Osteoblast (primary cell): ENCODE measurements at regions not wholly inside any gene's neighbourhood (a gene's known extent, or its start where the extent isn't known, plus 50 kb on each side); places are given as distances from the start of the nearest gene placed in this dataset.

ENCODE experiments used
- DNase-seq: peaks from one replicate; pipeline ENCODE4 v3.0.0; 2011; ENCODE audit warnings: low spot score, mixed read lengths; ENCODE audit not compliant: insufficient read length; ENCODE audit errors: missing footprints
- H2AFZ ChIP-seq: 2 replicates; pipeline ENCODE4 v1.6.0; 2011; ENCODE audit warnings: mild to moderate bottlenecking, low read length
- H3K27ac ChIP-seq: 2 replicates; pipeline ENCODE4 v1.5.1; 2011; ENCODE audit warnings: mild to moderate bottlenecking, low read depth, low read length, moderate library complexity
- H3K27me3 ChIP-seq: 2 replicates; pipeline ENCODE4 v1.6.0; 2012; ENCODE audit warnings: mild to moderate bottlenecking, control low read depth, inconsistent platforms, low read length, moderate library complexity; ENCODE audit not compliant: insufficient read depth
- H3K36me3 ChIP-seq: 2 replicates; pipeline ENCODE4 v1.5.1; 2011; ENCODE audit warnings: mild to moderate bottlenecking, low read length, control low read depth, moderate library complexity; ENCODE audit not compliant: insufficient read depth
- H3K4me1 ChIP-seq: 2 replicates; pipeline ENCODE4 v1.5.1; 2011; ENCODE audit warnings: mild to moderate bottlenecking, low read length, control low read depth, moderate library complexity; ENCODE audit not compliant: insufficient read depth
- H3K4me2 ChIP-seq: 2 replicates; pipeline ENCODE4 v1.6.0; 2011; ENCODE audit warnings: mild to moderate bottlenecking, low read length; ENCODE audit not compliant: insufficient read depth
- H3K4me3 ChIP-seq: fragments of 200-600 bp; sonication (generic); 3 replicates; pipeline ENCODE4 v1.5.1; 2012; ENCODE audit warnings: mild to moderate bottlenecking, low read length, inconsistent platforms; ENCODE audit not compliant: insufficient read depth
- H3K79me2 ChIP-seq: 2 replicates; pipeline ENCODE4 v1.6.0; 2012; ENCODE audit warnings: mild to moderate bottlenecking, low read length, control low read depth, inconsistent platforms; ENCODE audit not compliant: insufficient read depth
- H3K9me3 ChIP-seq: 2 replicates; pipeline ENCODE4 v1.5.1; 2011; ENCODE audit warnings: low read depth, low read length, control low read depth
- H4K20me1 ChIP-seq: 2 replicates; pipeline ENCODE4 v1.6.0; 2012; ENCODE audit warnings: mild to moderate bottlenecking, low read length, control low read depth; ENCODE audit not compliant: insufficient read depth
- CTCF ChIP-seq: IDR thresholded peaks from 2 replicates; pipeline ENCODE4 v1.5.1; 2011; ENCODE audit warnings: mild to moderate bottlenecking, low read depth, low read length, moderate library complexity; ENCODE audit errors: extremely low read depth

GRCh38 chr2:33925311-33925710 lies 326.2 kb upstream of the FAM98A start:
- H3K79me2 ChIP-seq = no peaks in the 10 kb centered on the region
- no peaks in the 10 kb centered on the region for H3K27me3 ChIP-seq
- no peak for DNase-seq
- H3K4me3 ChIP-seq = no peak overlapping the region
- no peak overlapping the region for H2AFZ ChIP-seq
- H4K20me1 ChIP-seq = no peaks in the 10 kb centered on the region
- TF ChIP-seq CTCF = no peak
- H3K27ac ChIP-seq = no peak overlapping the region
- no peaks in the 10 kb centered on the region for H3K4me1 ChIP-seq
- no peak overlapping the region for H3K4me2 ChIP-seq
- no peaks in the 10 kb centered on the region for H3K9me3 ChIP-seq
- H3K36me3 ChIP-seq = no peaks in the 10 kb centered on the region

- Histone ChIP-seq H3K9me3 (no peaks in the 10 kb centered on the region), H3K4me2 (no peak overlapping the region), H2AFZ (no peak overlapping the region), H3K27me3 (no peaks in the 10 kb centered on the region), H3K79me2 (no peaks in the 10 kb centered on the region), H4K20me1 (no peaks in the 10 kb centered on the region), H3K27ac (no peak overlapping the region), H3K4me3 (no peak overlapping the region), H3K4me1 (no peaks in the 10 kb centered on the region), H3K36me3 (no peaks in the 10 kb centered on the region)
- no peak for TF ChIP-seq CTCF
- no peak for DNase-seq
Observed at GRCh38 chr2:33924586-33925169, 325.6 kb upstream of the FAM98A start.

GRCh38 chr2:33917252-33917651 lies 318.2 kb upstream of the FAM98A start:
- no peaks in the 10 kb centered on the region for H3K36me3 ChIP-seq
- DNase-seq = no peak
- no peak overlapping the region for H3K4me2 ChIP-seq
- H2AFZ ChIP-seq = no peak overlapping the region
- H4K20me1 ChIP-seq = no peaks in the 10 kb centered on the region
- no peaks in the 10 kb centered on the region for H3K4me1 ChIP-seq
- H3K79me2 ChIP-seq = no peaks in the 10 kb centered on the region
- H3K9me3 ChIP-seq = no peaks in the 10 kb centered on the region
- H3K27me3 ChIP-seq = no peaks in the 10 kb centered on the region
- no peak for TF ChIP-seq CTCF
- no peak overlapping the region for H3K4me3 ChIP-seq
- H3K27ac ChIP-seq = no peak overlapping the region

GRCh38 chr2:33913071-33913616 lies 314.0 kb upstream of the FAM98A start:
- Histone ChIP-seq H3K79me2 (no peaks in the 10 kb centered on the region), H3K4me1 (no peaks in the 10 kb centered on the region), H3K36me3 (no peaks in the 10 kb centered on the region), H2AFZ (no peak overlapping the region), H3K9me3 (no peaks in the 10 kb centered on the region), H4K20me1 (no peaks in the 10 kb centered on the region), H3K4me3 (no peak overlapping the region), H3K27ac (no peak overlapping the region), H3K4me2 (no peak overlapping the region), H3K27me3 (no peaks in the 10 kb centered on the region)
- DNase-seq = no peak
- TF ChIP-seq CTCF = no peak
